Retinal pigment epithelial cell (primary cell): ENCODE measurements at regions not wholly inside any gene's neighbourhood (a gene's known extent, or its start where the extent isn't known, plus 50 kb on each side); places are given as distances from the start of the nearest gene placed in this dataset.

ENCODE experiments used
- DNase-seq: peaks from one replicate; pipeline ENCODE4 v3.0.0-alpha.2; 2010; ENCODE audit warnings: low read depth
- H3K4me3 ChIP-seq: 2 replicates; pipeline ENCODE4 v1.5.1; 2011; ENCODE audit warnings: mild to moderate bottlenecking, low read length, control low read depth, moderate library complexity
- TF ChIP-seq, protein P1 (sequence below): conservative IDR thresholded peaks from 2 replicates; pipeline ENCODE4 v1.5.1; 2011; ENCODE audit warnings: low read depth, low read length, control low read depth, inconsistent platforms

DNA sequence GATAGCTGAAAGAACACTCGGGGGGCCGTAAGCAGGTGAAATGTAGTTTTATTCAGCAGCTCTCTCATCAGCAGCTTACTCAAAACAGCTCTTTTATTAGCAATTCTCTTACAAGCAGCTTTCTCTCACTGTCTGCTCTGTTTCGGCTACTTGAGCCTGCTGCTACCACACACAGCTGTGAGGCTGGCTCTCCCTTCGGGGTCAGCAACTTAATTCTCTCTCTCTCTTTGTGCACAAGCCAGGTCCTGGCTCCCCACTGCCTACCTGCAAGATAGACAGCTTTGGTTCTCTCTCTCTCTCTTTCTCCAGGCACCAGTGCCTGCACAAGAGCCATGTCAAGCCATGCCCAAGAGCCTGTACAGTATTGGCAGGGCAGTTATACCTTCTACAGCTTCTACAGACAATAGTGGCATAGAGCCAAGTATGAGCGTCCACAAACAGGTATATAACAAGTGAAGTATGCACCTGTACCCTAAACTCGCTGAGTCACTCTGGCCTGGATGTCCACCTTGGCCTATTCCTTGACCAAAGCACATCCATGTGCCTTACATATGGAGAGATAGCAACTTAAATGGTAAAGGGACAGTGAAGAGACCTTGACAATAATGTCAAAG is 110.8 kb downstream of the MTNR1B start:
- TF ChIP-seq, protein P1, sequence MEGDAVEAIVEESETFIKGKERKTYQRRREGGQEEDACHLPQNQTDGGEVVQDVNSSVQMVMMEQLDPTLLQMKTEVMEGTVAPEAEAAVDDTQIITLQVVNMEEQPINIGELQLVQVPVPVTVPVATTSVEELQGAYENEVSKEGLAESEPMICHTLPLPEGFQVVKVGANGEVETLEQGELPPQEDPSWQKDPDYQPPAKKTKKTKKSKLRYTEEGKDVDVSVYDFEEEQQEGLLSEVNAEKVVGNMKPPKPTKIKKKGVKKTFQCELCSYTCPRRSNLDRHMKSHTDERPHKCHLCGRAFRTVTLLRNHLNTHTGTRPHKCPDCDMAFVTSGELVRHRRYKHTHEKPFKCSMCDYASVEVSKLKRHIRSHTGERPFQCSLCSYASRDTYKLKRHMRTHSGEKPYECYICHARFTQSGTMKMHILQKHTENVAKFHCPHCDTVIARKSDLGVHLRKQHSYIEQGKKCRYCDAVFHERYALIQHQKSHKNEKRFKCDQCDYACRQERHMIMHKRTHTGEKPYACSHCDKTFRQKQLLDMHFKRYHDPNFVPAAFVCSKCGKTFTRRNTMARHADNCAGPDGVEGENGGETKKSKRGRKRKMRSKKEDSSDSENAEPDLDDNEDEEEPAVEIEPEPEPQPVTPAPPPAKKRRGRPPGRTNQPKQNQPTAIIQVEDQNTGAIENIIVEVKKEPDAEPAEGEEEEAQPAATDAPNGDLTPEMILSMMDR = no peak
- DNase-seq = no peak
- no peak overlapping the region for H3K4me3 ChIP-seq

DNA sequence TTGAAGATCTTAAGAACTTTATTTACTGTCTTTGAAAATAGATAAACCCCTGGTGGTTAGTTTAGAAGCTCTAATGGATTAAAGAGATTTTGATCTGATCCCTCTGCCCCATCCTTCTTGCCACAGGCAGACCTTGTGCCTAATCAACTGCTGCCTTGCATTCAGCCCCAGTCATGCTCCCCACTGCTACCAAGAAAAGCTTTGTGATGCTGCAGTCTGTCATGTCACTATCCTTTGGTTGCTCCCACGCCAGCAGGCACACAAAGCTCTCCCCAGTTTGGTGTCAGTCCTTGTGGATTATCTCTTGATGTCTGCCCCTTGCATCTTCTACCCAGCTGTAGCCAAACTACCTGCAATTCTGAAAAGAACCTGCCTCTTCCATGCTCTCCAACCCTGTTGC is 112.2 kb downstream of the MTNR1B start:
- no peak for DNase-seq
- TF ChIP-seq, protein P1 = no peak

DNA sequence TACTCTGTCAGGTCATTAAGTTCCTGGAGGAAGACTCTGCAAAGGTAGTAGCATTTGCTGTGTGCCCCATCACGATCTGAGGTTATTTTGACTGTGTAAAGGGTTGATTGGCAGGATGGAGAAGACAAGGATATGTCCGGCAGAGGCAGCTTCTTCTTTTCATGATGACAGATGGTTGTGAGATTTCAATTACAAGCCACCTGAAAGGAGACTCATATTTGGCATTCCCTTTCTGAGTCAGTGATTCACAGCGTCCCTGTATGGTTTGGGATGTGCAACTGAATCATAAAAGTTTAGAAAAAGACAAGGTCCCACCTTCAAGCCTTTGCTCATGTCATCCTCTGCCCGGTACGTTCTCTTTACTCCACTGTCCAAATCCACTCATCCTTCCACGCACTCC is 113.4 kb downstream of the MTNR1B start:
- no peak overlapping the region for H3K4me3 ChIP-seq
- TF ChIP-seq, protein P1 = no peak
- DNase-seq = no peak

More for the DNA sequence above, 112.2 kb downstream of the MTNR1B start:
- no peak overlapping the region for H3K4me3 ChIP-seq

DNA sequence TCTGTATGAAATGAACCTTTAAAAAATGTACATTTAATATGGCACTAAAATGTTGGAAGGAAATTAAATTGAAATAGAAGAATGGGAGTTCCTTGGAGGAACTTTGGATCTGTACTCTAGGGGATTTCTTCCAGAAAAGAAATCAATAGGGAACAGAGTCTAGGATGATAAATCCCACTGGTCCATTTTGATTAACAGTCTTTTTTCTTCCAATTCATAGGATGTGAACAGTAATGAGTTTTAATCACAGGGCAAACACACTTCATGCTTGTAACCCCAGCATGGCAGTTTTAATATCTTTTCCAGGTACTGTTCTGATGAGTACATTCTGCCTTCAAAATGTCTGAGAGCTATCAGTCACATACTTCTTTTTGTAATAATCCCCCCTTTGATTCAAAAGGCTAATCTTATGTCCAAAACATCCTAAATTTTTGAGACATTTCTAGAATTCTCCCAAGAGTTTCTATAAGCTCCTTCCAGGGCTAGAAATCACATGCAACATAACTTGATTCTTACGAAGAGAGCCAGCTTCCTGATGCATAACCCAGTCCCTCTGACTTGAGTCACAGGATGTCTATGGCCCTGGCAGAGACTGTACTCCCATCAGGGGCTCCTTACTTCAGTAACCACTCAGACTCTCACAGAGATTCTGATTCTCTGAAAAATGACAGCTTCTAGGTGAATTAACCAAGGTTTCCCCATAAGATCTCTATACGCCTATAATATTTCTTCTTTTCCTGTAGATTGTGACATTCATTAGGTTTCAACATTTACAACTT is 112.9 kb downstream of the SLC36A4 start:
- no peak overlapping the region for H3K4me3 ChIP-seq
- DNase-seq = peak; percentile 76
- TF ChIP-seq, protein P1 = no peak

DNA sequence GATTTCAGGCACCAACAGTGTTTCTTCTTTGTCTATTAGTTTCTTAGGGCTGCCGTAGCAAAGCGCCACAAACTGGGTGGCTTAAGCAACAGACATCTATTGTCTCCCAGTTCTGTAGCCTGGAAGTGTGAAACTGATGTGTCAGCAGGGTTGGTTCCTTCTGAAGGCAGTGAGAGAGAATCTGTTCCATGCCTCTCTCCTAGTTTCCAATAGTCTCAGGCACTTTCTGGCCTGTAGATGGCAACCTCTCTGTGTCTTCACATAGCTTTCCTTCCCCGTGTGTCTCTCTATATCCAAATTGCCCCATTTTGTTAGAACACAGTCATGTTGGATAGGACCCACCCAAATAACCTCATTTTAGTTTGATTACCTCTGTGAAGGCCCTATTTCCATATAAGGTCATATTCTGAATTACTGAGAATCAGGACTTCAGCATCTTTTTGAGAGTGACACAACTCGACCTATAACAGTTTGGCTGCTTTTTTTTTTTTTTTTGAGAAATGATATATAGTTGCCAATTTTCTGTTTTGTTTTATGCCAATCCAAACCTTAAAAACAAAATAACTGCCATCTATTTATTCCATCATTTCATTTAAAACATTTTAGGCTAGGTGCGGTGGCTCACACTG is 108.2 kb downstream of the SLC36A4 start:
- TF ChIP-seq, protein P1 = peak; percentile 69
- H3K4me3 ChIP-seq = no peak overlapping the region
- no peak for DNase-seq
